Stomach (tissue), 8 donors: ENCODE measurements at regions not wholly inside any gene's neighbourhood (a gene's known extent, or its start where the extent isn't known, plus 50 kb on each side); places are given as distances from the start of the nearest gene placed in this dataset.

ENCODE experiments used
- DNase-seq, 2 donors: peaks; one replicate each; pipeline versions ENCODE4 v3.0.0 to v3.0.0-alpha.2; 2013 to 2019
- H3K27ac ChIP-seq, 5 donors: fragments of 200-600 bp in 4 of 5; sonication (generic) in 4 of 5; one replicate each; pipeline ENCODE4 v1.5.1; 2013 to 2019; ENCODE audit warnings: mild to moderate bottlenecking in 1 of 5, moderate library complexity in 1 of 5
- H3K27me3 ChIP-seq, 3 donors: fragments of 200-600 bp; sonication (generic); one replicate each; pipeline ENCODE4 v1.5.1; 2017 to 2019; ENCODE audit warnings: mixed run types in 1 of 3
- H3K36me3 ChIP-seq, 4 donors: fragments of 200-600 bp; sonication (generic); 1 replicate in 3 of 4; 2 replicates in 1 of 4; pipeline ENCODE4 v1.5.1; 2016 to 2019
- H3K4me1 ChIP-seq, 4 donors: fragments of 200-600 bp; sonication (generic); one replicate each; pipeline ENCODE4 v1.5.1; 2016 to 2019
- H3K4me3 ChIP-seq, 4 donors: fragments of 200-600 bp; sonication (generic) in 3 of 4; one replicate each; pipeline ENCODE4 v1.5.1; 2016 to 2019; ENCODE audit warnings: mild to moderate bottlenecking in 1 of 4
- H3K9me3 ChIP-seq, 4 donors: fragments of 200-600 bp; sonication (generic); one replicate each; pipeline ENCODE4 v1.5.1; 2016 to 2019
- CTCF ChIP-seq, 7 experiments: fragments of 450-650 bp in 4 of 7; fragments of 200-600 bp in 3 of 7; sonication (generic) in 3 of 7; IDR thresholded peaks; one replicate each; pipeline ENCODE4 v1.5.1; 2016 to 2019; ENCODE audit warnings: antibody characterized with exemption in 7 of 7, control low read depth in 2 of 7, mild to moderate bottlenecking in 1 of 7
- EP300 ChIP-seq: sonication (generic); formaldehyde crosslinking; IDR thresholded peaks from one replicate; pipeline ENCODE4 v1.6.1; 2017; ENCODE audit warnings: antibody characterized with exemption
- POLR2A ChIP-seq, 4 donors: fragments of 450-650 bp; IDR thresholded peaks; one replicate each; pipeline ENCODE4 v1.6.1; 2016; ENCODE audit warnings: antibody characterized with exemption in 4 of 4, control low read depth in 2 of 4, mild to moderate bottlenecking in 1 of 4, moderate library complexity in 1 of 4
- POLR2AphosphoS5 ChIP-seq, 3 donors: sonication (generic); formaldehyde crosslinking; IDR thresholded peaks; one replicate each; pipeline ENCODE4 v1.6.1; 2016; ENCODE audit warnings: antibody characterized with exemption in 3 of 3
- WGBS, 5 donors: extraction: QIAGEN DNeasy Blood & Tissue Kit in 3 of 5; methylation state at CpG; one replicate each; pipeline versions ENCODE4 v1.1.5 to v1.1.7; 2013 to 2018; 5-methylcytosine and 5-hydroxymethylcytosine counted together
- intact Hi-C: fragments of 100-400 bp; cut with DNase I; formaldehyde crosslinking; loops from one replicate; pipeline ENCODE4 v1.15.1; 2023; ENCODE audit warnings: low total_unique reads
- donor health status: healthy with polysubstance abuse.
- donor health status: Bipolar disorder and iron deficiency.
- donor health status: healthy.

- H3K9me3 ChIP-seq: no peaks in the 10 kb centered on the region
- DNase-seq: no peak
- no peaks in the 10 kb centered on the region for H3K36me3 ChIP-seq
- no peaks in the 10 kb centered on the region for H3K4me1 ChIP-seq
- H3K27ac ChIP-seq: no peak overlapping the region
- 77 to 92% (median 89%) methylated on average over 4 of the region's 4 CpGs for WGBS, 5 donors
- intact Hi-C loops: no loop called here
- H3K27me3 ChIP-seq: no peaks in the 10 kb centered on the region
- TF ChIP-seq CTCF (IDR thresholded peaks at IDR 0.05): no peak
- TF ChIP-seq POLR2A (IDR thresholded peaks at IDR 0.05): no peak
- TF ChIP-seq EP300: no peak
- TF ChIP-seq POLR2AphosphoS5 (IDR thresholded peaks at IDR 0.05): no peak
- no peak overlapping the region for H3K4me3 ChIP-seq
Measured at GRCh38 chr10:9296190-9296589, 1241.7 kb downstream of the GATA3 start.

- no peak for DNase-seq
- H3K36me3 ChIP-seq: no peaks in the 10 kb centered on the region
- no peaks in the 10 kb centered on the region for H3K4me1 ChIP-seq
- H3K27me3 ChIP-seq: no peaks in the 10 kb centered on the region
- no peak overlapping the region for H3K4me3 ChIP-seq
- TF ChIP-seq EP300 (no peak), CTCF (IDR thresholded peaks at IDR 0.05) (no peak)
- no peak overlapping the region for H3K27ac ChIP-seq
- intact Hi-C loops: no loop called here
- 34 to 57% (median 49%) methylated on average over 3 of the region's 3 CpGs for WGBS, 5 donors
- H3K9me3 ChIP-seq: no peaks in the 10 kb centered on the region
Measured at GRCh38 chr10:9297580-9297979, 1243.1 kb downstream of the GATA3 start.

- TF ChIP-seq POLR2A (IDR thresholded peaks at IDR 0.05): no peak
- no peak for TF ChIP-seq EP300
- TF ChIP-seq POLR2AphosphoS5 (IDR thresholded peaks at IDR 0.05): no peak
- no peak for TF ChIP-seq CTCF (IDR thresholded peaks at IDR 0.05)
- Histone ChIP-seq H3K4me3 (no peak overlapping the region), H3K36me3 (no peaks in the 10 kb centered on the region), H3K27ac (no peak overlapping the region), H3K9me3 (no peaks in the 10 kb centered on the region), H3K27me3 (no peaks in the 10 kb centered on the region), H3K4me1 (no peaks in the 10 kb centered on the region)
- DNase-seq: no peak
- intact Hi-C loops: loop anchor here (10.0 kb wide), 1 partner anchor 1775 kb away; no protein-coding TSS in a partner anchor
- WGBS, 5 donors: 66 to 77% (median 72%) methylated on average over 2 of the region's 2 CpGs
Measured at GRCh38 chr10:9299966-9300365, 1245.5 kb downstream of the GATA3 start.

- no peaks in the 10 kb centered on the region for H3K36me3 ChIP-seq
- 38 to 50% (median 44%) methylated on average over 2 of the region's 2 CpGs for WGBS, 5 donors
- H3K4me3 ChIP-seq: no peak overlapping the region
- H3K27ac ChIP-seq: no peak overlapping the region
- H3K27me3 ChIP-seq: no peaks in the 10 kb centered on the region
- no peak for DNase-seq
- no peak for TF ChIP-seq POLR2A (IDR thresholded peaks at IDR 0.05)
- no peak for TF ChIP-seq EP300
- no peak for TF ChIP-seq CTCF (IDR thresholded peaks at IDR 0.05)
- intact Hi-C loops: loop anchor here (10.0 kb wide), 1 partner anchor 1776 kb away; no protein-coding TSS in a partner anchor
- no peaks in the 10 kb centered on the region for H3K4me1 ChIP-seq
- H3K9me3 ChIP-seq: no peaks in the 10 kb centered on the region
Measured at GRCh38 chr10:9301148-9301547, 1246.7 kb downstream of the GATA3 start.
